IMR-90 (cell line): ENCODE measurements at regions not wholly inside any gene's neighbourhood (a gene's known extent, or its start where the extent isn't known, plus 50 kb on each side); places are given as distances from the start of the nearest gene placed in this dataset.

ENCODE experiments used
- ATAC-seq: fragments of 200-7000 bp; cut with Tn5 transposase; 2 replicates; pipeline ENCODE4 v1.9.1; 2020; ENCODE audit warnings: low read depth, mild to moderate bottlenecking, moderate library complexity
- BruUV-seq: library from RNA; stranded (reverse); fragments of 400-500 nt; replicated peaks from 2 replicates; lab custom pipeline; 2021; lab: Mats Ljungman, UMichigan
- CTCF ChIA-PET: fragments of 300-600 bp; formaldehyde crosslinking; extraction: SDS; loops from one replicate; lab custom pipeline; 2021; ENCODE audit warnings: antibody characterized with exemption; lab: Yijun Ruan, JAX
- POLR2A ChIA-PET: fragments of 300-600 bp; sonication (Branson Sonifier 250); formaldehyde crosslinking; loops from one replicate; lab custom pipeline; 2022; ENCODE audit warnings: antibody characterized with exemption; ENCODE audit not compliant: unreplicated experiment; lab: Charles Lee
- DNase-seq: peaks from one replicate; pipeline ENCODE4 v3.0.0; 2013
- H2AFZ ChIP-seq: replicated peaks from 2 replicates; pipeline ENCODE3; 2013; ENCODE audit warnings: low read length, mild to moderate bottlenecking; ENCODE audit not compliant: poor library complexity
- H2AK5ac ChIP-seq: 2 replicates; pipeline ENCODE4 v1.6.1; 2013; ENCODE audit warnings: low read depth, low read length, inconsistent platforms
- H2AK9ac ChIP-seq: replicated peaks from 2 replicates; pipeline ENCODE3; 2013; ENCODE audit warnings: mild to moderate bottlenecking, low read depth, low read length, moderate library complexity; ENCODE audit not compliant: poor library complexity
- H2BK120ac ChIP-seq: 2 replicates; pipeline ENCODE4 v1.6.1; 2013; ENCODE audit warnings: low read depth, low read length, inconsistent platforms
- H2BK15ac ChIP-seq: 3 replicates; pipeline ENCODE4 v1.6.1; 2013; ENCODE audit warnings: low read depth, low read length, inconsistent platforms
- H2BK20ac ChIP-seq: 2 replicates; pipeline ENCODE4 v1.6.1; 2013; ENCODE audit warnings: low read depth, mild to moderate bottlenecking, inconsistent platforms, low read length, moderate library complexity
- H2BK5ac ChIP-seq: 2 replicates; pipeline ENCODE4 v1.6.1; 2013; ENCODE audit warnings: mild to moderate bottlenecking, low read depth, low read length, inconsistent platforms; ENCODE audit not compliant: poor library complexity, severe bottlenecking
- H3K14ac ChIP-seq: replicated peaks from 2 replicates; pipeline ENCODE4 v1.6.1; 2013; ENCODE audit warnings: low read depth, low read length, inconsistent platforms
- H3K18ac ChIP-seq: 2 replicates; pipeline ENCODE4 v1.6.1; 2013; ENCODE audit warnings: low read depth, low read length, control low read depth
- H3K23ac ChIP-seq: 2 replicates; pipeline ENCODE4 v1.6.1; 2013; ENCODE audit warnings: low read depth, low read length, inconsistent platforms
- H3K27ac ChIP-seq: 2 replicates; pipeline ENCODE4 v1.5.1; 2013; ENCODE audit warnings: mild to moderate bottlenecking, control low read depth, low read length; ENCODE audit not compliant: insufficient read depth
- H3K27me3 ChIP-seq: 2 replicates; pipeline ENCODE4 v1.6.1; 2013; ENCODE audit warnings: low read length; ENCODE audit not compliant: control insufficient read depth, insufficient read depth
- H3K36me3 ChIP-seq: 2 replicates; pipeline ENCODE4 v1.6.1; 2013; ENCODE audit warnings: low read length, mixed read lengths; ENCODE audit not compliant: control insufficient read depth, insufficient read depth
- H3K4ac ChIP-seq: 2 replicates; pipeline ENCODE4 v1.6.1; 2013; ENCODE audit warnings: low read depth, low read length, inconsistent platforms
- H3K4me1 ChIP-seq: 2 replicates; pipeline ENCODE4 v1.6.1; 2013; ENCODE audit warnings: low read length, mixed read lengths; ENCODE audit not compliant: control insufficient read depth, insufficient read depth
- H3K4me2 ChIP-seq: 2 replicates; pipeline ENCODE4 v1.6.1; 2013; ENCODE audit warnings: low read depth, mild to moderate bottlenecking, control low read depth, low read length, moderate library complexity
- H3K4me3 ChIP-seq: 2 replicates; pipeline ENCODE4 v1.5.1; 2013; ENCODE audit warnings: low read depth, mild to moderate bottlenecking, control low read depth, low read length, moderate library complexity; ENCODE audit not compliant: insufficient read depth
- H3K56ac ChIP-seq: 2 replicates; pipeline ENCODE4 v1.6.1; 2013; ENCODE audit warnings: low read length, inconsistent platforms; ENCODE audit not compliant: insufficient read depth; ENCODE audit errors: extremely low read depth
- H3K79me1 ChIP-seq, 2 experiments: 2 replicates each; pipeline ENCODE4 v1.6.1; 2013; ENCODE audit warnings: low read length in 2 of 2, inconsistent platforms in 1 of 2, low read depth in 1 of 2
- H3K9ac ChIP-seq: 2 replicates; pipeline ENCODE4 v1.6.1; 2013; ENCODE audit warnings: low read depth, low read length, control low read depth
- H3K9me1 ChIP-seq: 2 replicates; pipeline ENCODE4 v1.6.1; 2013; ENCODE audit warnings: low read length, inconsistent platforms; ENCODE audit not compliant: insufficient read depth
- H3K9me3 ChIP-seq: 2 replicates; pipeline ENCODE4 v1.6.1; 2013; ENCODE audit warnings: low read length; ENCODE audit not compliant: control insufficient read depth, insufficient read depth
- H4K20me1 ChIP-seq: 2 replicates; pipeline ENCODE4 v1.6.1; 2013; ENCODE audit warnings: low read length, inconsistent platforms; ENCODE audit not compliant: insufficient read depth
- H4K5ac ChIP-seq: 2 replicates; pipeline ENCODE4 v1.6.1; 2013; ENCODE audit warnings: mild to moderate bottlenecking, low read depth, low read length, control low read depth
- H4K8ac ChIP-seq, 2 experiments: 2 replicates each; pipeline ENCODE4 v1.6.1; 2013; ENCODE audit warnings: low read depth in 2 of 2, low read length in 2 of 2, control low read depth in 1 of 2, inconsistent platforms in 1 of 2
- H4K91ac ChIP-seq: 2 replicates; pipeline ENCODE4 v1.6.1; 2013; ENCODE audit warnings: low read depth, low read length, inconsistent platforms; ENCODE audit not compliant: insufficient read depth
- BHLHE40 ChIP-seq: fragments of 150-350 bp; IDR thresholded peaks from 2 replicates; pipeline ENCODE4 v1.6.1; 2016; ENCODE audit warnings: mild to moderate bottlenecking, low read depth, low read length
- CEBPB ChIP-seq: IDR thresholded peaks from 2 replicates; pipeline ENCODE4 v1.6.1; 2012; ENCODE audit warnings: low read depth, low read length, improper control_type of control experiment
- MAZ ChIP-seq: IDR thresholded peaks from 2 replicates; pipeline ENCODE4 v1.6.1; 2012; ENCODE audit warnings: low read depth, mild to moderate bottlenecking, low read length, improper control_type of control experiment, moderate library complexity, borderline replicate concordance
- MXI1 ChIP-seq: IDR thresholded peaks from 2 replicates; pipeline ENCODE4 v1.6.1; 2012; ENCODE audit warnings: low read depth, mild to moderate bottlenecking, low read length, moderate library complexity, borderline replicate concordance
- NFE2L2 ChIP-seq: fragments of 150-350 bp; IDR thresholded peaks from 2 replicates; pipeline ENCODE4 v1.6.1; 2016; ENCODE audit warnings: low read depth, mild to moderate bottlenecking, low read length
- POLR2A ChIP-seq: IDR thresholded peaks from 2 replicates; pipeline ENCODE4 v1.6.1; 2012; ENCODE audit warnings: mild to moderate bottlenecking, low read depth, low read length
- RFX5 ChIP-seq: IDR thresholded peaks from 2 replicates; pipeline ENCODE4 v1.8.0; 2012; ENCODE audit warnings: low read depth, mild to moderate bottlenecking, low read length, moderate library complexity
- USF2 ChIP-seq: fragments of 150-350 bp; IDR thresholded peaks from 2 replicates; pipeline ENCODE4 v1.6.1; 2017; ENCODE audit warnings: mild to moderate bottlenecking, antibody characterized with exemption, low read length, low read depth
- WGBS, 2 experiments: methylation state at CpG; one replicate each; pipeline versions ENCODE4 v1.1.5 to v1.1.7; 2013; ENCODE audit warnings: missing lambda C conversion rate in 2 of 2; ENCODE audit not compliant: insufficient read length in 1 of 2; ENCODE audit errors: extremely low coverage in 2 of 2; 5-methylcytosine and 5-hydroxymethylcytosine counted together
- dilution Hi-C: fragments of 300-500 bp; cut with HindIII; formaldehyde crosslinking; loops from one replicate; pipeline ENCODE4 v1.14.3; 2018; ENCODE audit warnings: low sequenced_read_pairs; ENCODE audit not compliant: unreplicated experiment
- in situ Hi-C: fragments of 300-500 bp; cut with MboI; formaldehyde crosslinking; loops from 3 replicates; pipeline ENCODE4 v1.14.3; 2019; ENCODE audit warnings: low sequenced_read_pairs, inconsistent platforms, mixed read lengths
- intact Hi-C: fragments of 100-400 bp; cut with micrococcal nuclease; formaldehyde crosslinking; loops from 2 replicates; pipeline ENCODE4 v1.10.0; 2022

DNA sequence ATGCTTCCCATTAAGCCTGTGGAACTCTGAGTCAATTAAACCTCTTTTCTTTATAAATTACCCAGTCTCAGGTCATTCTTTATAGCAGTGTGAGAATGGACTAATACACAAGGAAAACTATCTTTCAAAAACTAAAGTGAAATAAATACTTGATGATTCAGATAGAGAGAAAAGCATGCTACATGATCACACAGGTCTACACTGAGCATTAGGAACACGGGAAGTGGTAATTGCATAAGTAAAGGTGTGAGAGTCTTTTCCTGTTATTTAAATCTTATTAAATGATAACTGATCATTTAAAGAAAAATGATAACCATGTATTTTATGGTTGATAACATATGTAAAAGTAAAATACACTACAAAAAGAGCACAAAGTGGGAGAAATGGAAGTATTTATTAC lies 812.0 kb upstream of the RAB6C start:
- Histone ChIP-seq H2AK9ac (no peak overlapping the region), H2BK5ac (no peak overlapping the region), H3K27me3 (no peaks in the 10 kb centered on the region), H3K9ac (no peak overlapping the region), H3K9me1 (no peaks in the 10 kb centered on the region), H3K4me3 (no peak overlapping the region), H3K36me3 (no peaks in the 10 kb centered on the region), H4K20me1 (no peaks in the 10 kb centered on the region), H3K4me1 (no peaks in the 10 kb centered on the region), H2BK120ac (no peak overlapping the region), H2AK5ac (no peak overlapping the region), H3K23ac (no peak overlapping the region), H3K14ac (no peak overlapping the region), H4K91ac (no peak overlapping the region), H3K4me2 (no peak overlapping the region), H4K5ac (no peak overlapping the region), H4K8ac (no peak overlapping the region), H2BK15ac (no peak overlapping the region), H3K56ac (no peak overlapping the region), H2BK20ac (no peak overlapping the region), H3K79me1 (no peaks in the 10 kb centered on the region), H3K27ac (no peak overlapping the region), H3K9me3 (peaks cover 2% of the 10 kb centered on the region; the same call in 1 of the 2 replicates), H3K4ac (no peak overlapping the region), H2AFZ (no peak overlapping the region), H3K18ac (no peak overlapping the region)
- in situ Hi-C loops, result no loop called here
- no CpG with 5 or more reads among the region's 1 CpG for WGBS, 2 experiments
- no peak for DNase-seq
- dilution Hi-C loops, result no loop called here
- ChIA-PET CTCF (no interaction called here), POLR2A (no interaction called here)
- no peak for ATAC-seq
- TF ChIP-seq POLR2A (no peak), NFE2L2 (no peak), CEBPB (no peak), MAZ (no peak), USF2 (no peak), MXI1 (no peak), RFX5 (no peak), BHLHE40 (no peak)
- BruUV-seq, result no TSS peak
- intact Hi-C loops, result no loop called here
